ENCODE measurements at regions not wholly inside any gene's neighbourhood (a gene's known extent, or its start where the extent isn't known, plus 50 kb on each side); places are given as distances from the start of the nearest gene placed in this dataset.

- TF ChIP-seq CTCF (IDR thresholded peaks at IDR 0.05) (peak in 1 of 6 experiments; percentile 18), POLR2A (IDR thresholded peaks at IDR 0.05) (no peak)
Measured at GRCh38 chrX:137926090-137926489, 360.2 kb downstream of the ZIC3 start.
